GM21526 (cell line): ENCODE measurements at regions not wholly inside any gene's neighbourhood (a gene's known extent, or its start where the extent isn't known, plus 50 kb on each side); places are given as distances from the start of the nearest gene placed in this dataset.
"Not testable (repeated sequence)": the region's sequence is repeated elsewhere in the genome, so short reads cannot be mapped to it uniquely, and the experiment has no call there.

Experiments used
- ATAC-seq: cut with Tn5 transposase; IDR thresholded peaks from one replicate; pipeline ENCODE4 v1.9.1; 2021; ENCODE audit warnings: moderate library complexity; ENCODE audit not compliant: unreplicated experiment, low FRiP score

DNA sequence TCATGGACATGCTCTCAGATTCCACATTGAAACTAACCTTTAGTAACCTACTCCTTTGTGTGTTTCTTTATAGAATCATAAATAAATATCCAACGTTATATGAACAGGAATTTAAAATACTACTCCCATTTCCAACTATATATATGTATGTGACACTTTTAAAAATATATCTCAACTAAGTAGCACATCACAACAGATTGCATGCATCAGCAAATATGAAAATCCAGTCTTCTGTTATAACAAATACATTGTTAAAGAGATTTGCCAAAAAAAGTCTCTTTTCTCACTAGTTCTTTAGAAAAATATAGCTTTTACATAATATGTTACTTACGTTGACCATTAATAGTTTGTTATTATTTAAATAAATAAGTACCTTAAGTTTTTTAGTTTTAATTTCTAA is 1608.6 kb upstream of the RAG2 start:
- ATAC-seq: no peak

DNA sequence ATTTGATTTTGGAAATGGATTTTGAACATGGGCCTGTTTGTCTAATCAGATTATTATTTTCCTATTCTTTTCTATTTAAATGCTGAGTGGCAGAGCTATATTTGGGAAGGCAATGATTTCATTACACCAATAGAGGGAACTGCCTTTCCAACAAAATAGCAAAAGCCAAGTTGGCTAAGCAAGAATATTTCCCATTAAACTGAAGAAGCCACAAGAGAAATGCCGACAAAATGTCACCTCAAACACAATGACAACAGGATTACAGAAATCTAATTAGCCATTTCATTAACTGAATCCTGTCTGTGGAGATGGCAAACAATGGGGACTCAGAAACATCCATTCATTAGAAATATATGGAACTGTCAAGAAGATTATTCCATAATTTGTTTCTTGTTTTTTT is 1593.1 kb upstream of the RAG2 start:
- ATAC-seq: no peak

- no peak for ATAC-seq
These were observed 1584.3 kb upstream of the RAG2 start for GRCh38 chr11:38182126-38182866.

DNA sequence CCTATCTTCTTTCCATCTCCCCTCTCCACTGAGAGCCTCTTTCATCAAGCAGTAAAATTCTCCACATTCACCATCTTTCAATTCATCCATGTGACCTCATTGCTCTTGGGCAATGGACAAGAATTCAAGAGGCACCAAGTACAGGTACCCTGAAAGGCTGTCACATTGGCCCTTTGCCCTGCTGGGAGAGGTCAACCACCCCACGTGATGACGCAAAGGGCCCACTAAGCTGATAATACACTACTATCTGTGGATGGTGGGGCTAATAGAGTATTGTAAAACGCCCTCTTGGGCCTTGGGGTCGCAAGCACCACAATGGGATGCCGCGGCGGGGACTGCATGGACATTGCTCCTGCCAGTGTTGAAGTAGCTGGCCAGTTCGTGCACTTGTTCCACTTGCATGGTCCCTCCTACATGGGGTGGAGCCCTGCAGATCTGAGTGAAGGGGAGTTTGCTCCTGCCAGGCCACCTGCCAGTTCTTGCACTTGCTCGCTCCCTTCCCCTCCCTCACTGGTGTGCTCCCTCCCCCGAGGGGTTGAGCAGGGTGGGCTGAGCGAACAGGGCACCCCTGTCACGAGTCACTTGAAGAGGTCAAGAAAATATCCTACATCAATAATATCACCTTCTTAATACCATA is 1578.8 kb upstream of the RAG2 start:
- ATAC-seq: no peak

GRCh38 chr11:38173676-38174075 is 1575.6 kb upstream of the RAG2 start:
- ATAC-seq: no peak

DNA sequence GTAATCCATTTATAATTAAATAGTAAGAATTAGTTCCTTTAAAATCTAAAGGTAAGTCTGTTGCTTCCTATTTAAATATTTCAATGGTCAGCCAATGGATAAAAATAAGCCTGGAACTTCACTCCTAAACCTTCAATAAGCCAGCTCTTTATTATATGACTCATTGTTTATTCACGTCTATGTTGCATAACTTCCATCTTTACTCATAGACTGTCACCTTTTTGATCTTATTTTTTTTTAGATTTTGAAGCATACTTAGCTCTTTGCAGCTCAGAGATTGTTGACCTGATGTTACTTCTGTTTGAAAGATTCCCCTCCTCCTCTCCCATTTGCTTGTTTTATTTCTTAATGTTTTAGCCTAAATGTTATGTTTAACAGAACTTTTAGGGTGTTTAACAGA is 1571.2 kb upstream of the RAG2 start:
- no peak for ATAC-seq

GRCh38 chr11:38163526-38163925 is 1565.5 kb upstream of the RAG2 start:
- no peak for ATAC-seq

- no peak for ATAC-seq
These were observed 1562.4 kb upstream of the RAG2 start for GRCh38 chr11:38160433-38160832.

DNA sequence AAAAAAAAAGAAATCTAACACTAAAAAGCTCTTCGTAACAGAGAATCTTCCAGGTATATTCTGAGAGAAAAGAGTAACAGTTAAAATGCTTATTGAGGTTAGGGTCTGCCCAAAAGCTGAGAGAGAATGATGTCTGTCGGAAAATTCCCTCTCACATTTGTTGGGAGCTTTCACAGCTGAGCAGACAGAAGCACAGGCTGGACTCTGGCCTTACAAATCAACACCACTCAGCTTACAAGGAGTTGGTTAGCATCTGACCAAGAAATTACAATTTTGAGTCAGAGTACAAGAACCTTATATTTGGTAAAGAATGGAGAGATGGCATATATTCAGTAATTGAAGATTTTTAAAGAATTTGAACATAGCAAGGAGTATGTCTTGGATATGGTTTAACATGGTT is 1561.0 kb upstream of the RAG2 start:
- no peak for ATAC-seq

GRCh38 chr11:38156495-38157146 is 1558.6 kb upstream of the RAG2 start:
- ATAC-seq: no peak

GRCh38 chr11:38155856-38156255 is 1557.8 kb upstream of the RAG2 start:
- ATAC-seq: no peak

GRCh38 chr11:38153985-38154384 is 1555.9 kb upstream of the RAG2 start:
- ATAC-seq: no peak

DNA sequence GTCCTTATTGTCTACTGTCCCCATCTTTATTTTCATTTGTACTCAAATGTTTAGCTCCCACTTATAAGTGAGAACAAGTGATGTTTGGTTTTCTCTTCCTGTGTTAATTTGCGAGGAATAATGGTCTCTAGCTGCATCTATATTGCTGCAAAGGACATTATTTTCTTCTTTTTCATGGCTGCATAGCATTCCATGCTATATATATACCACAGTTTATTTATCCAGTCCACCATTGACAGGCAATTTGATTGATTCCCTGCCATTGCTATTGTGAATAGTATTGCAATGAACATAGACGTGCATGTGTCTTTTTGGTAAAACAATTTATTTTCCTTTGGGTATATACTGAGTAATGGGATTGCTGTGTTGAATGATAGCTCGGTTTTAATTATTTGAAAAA is 1545.8 kb upstream of the RAG2 start:
- ATAC-seq: no peak

GRCh38 chr11:38138972-38139371 is 1540.9 kb upstream of the RAG2 start:
- no peak for ATAC-seq

- ATAC-seq: no peak
These were observed 1538.9 kb upstream of the RAG2 start for GRCh38 chr11:38136887-38137286.

DNA sequence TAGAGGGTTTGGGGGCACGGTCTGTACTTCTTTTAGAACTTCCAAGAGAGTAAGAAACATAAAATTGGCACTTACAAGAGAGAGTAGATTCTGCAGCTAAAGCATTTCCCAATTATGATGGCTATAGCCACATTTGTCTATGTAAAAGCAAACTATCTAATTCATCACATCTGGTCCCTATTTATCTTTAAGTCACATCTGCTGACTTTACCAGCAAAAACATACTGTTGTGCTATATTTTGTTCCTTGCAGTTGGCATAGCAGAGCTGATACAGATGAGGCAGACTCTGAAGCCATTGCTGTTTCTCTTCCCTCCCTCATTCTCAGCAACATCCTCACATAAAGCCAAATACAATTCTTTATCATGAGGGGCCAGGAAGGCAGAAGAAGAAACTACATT is 1533.5 kb upstream of the RAG2 start:
- ATAC-seq: no peak

DNA sequence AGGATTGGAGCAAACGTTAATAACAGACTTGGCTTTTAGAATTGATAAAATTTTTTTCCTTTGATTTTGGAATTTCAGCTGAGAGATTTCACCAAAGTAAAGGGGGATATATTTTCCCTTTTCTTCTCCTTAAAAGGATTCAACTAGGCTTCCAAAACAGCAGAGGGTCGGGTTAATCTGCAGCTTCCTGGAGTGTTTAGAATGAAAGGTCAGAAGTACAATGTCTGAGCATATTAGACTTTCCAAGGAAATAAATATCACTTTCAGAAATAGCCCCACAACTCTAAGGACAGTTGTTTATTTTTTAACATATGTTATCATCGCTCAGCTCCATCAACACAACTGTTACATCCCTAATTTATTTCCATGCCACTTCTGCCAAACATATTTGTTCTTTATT is 1532.9 kb upstream of the RAG2 start:
- ATAC-seq: no peak

- ATAC-seq: no peak
These were observed 1532.5 kb upstream of the RAG2 start for GRCh38 chr11:38130514-38130913.

DNA sequence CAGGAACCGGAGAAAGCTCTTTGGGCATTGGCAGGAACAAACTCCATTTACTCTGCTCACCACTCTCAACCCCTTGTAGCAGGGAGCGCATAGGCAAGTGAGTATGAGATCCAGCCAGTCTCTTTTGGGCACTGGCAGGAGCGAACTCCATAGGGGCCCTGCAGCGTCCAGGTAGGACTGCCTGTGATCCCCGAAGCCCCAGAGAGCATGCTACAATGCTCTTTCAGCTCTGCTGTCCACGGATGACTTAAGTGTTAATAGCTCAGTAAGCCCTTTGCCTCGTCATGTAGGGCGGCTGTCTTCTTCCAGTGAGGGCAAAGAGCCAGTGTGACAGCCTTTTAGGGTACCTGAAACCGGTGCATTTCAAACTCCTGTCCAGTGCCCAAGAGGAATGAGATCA is 1525.6 kb upstream of the RAG2 start:
- ATAC-seq: no peak

- not testable (repeated sequence) for ATAC-seq
These were observed 1518.6 kb upstream of the RAG2 start for GRCh38 chr11:38116616-38117015.

GRCh38 chr11:38115381-38115780 is 1517.3 kb upstream of the RAG2 start:
- not testable (repeated sequence) for ATAC-seq
